HG03045 (cell line): ENCODE measurements at regions not wholly inside any gene's neighbourhood (a gene's known extent, or its start where the extent isn't known, plus 50 kb on each side); places are given as distances from the start of the nearest gene placed in this dataset.

Experiments used
- ATAC-seq: cut with Tn5 transposase; IDR thresholded peaks from one replicate; pipeline ENCODE4 v1.9.1; 2021; ENCODE audit warnings: mild to moderate bottlenecking, moderate library complexity; ENCODE audit not compliant: unreplicated experiment

GRCh38 chr11:81472646-81473045 lies 1261.0 kb downstream of the FAM181B start:
- ATAC-seq: no peak

- no peak for ATAC-seq
Measured at GRCh38 chr11:81470446-81470845, 1263.2 kb downstream of the FAM181B start.

GRCh38 chr11:81459766-81460306 lies 1273.8 kb downstream of the FAM181B start:
- no peak for ATAC-seq

- ATAC-seq: no peak
Measured at GRCh38 chr11:81449588-81450156, 1284.0 kb downstream of the FAM181B start.

GRCh38 chr11:81444297-81444696 lies 1289.4 kb downstream of the FAM181B start:
- no peak for ATAC-seq

GRCh38 chr11:81432333-81432732 lies 1301.3 kb downstream of the FAM181B start:
- ATAC-seq: no peak

GRCh38 chr11:81424822-81425221 lies 1308.8 kb downstream of the FAM181B start:
- no peak for ATAC-seq

- no peak for ATAC-seq
Measured at GRCh38 chr11:81422402-81422801, 1311.3 kb downstream of the FAM181B start.

- ATAC-seq: no peak
Measured at GRCh38 chr11:81421251-81421860, 1312.3 kb downstream of the FAM181B start.

- no peak for ATAC-seq
Measured at GRCh38 chr11:81420668-81421250, 1312.9 kb downstream of the FAM181B start.

GRCh38 chr11:81397316-81397715 lies 1336.3 kb downstream of the FAM181B start:
- ATAC-seq: no peak

GRCh38 chr11:81394311-81394710 lies 1339.4 kb downstream of the FAM181B start:
- ATAC-seq: no peak

GRCh38 chr11:81388326-81388725 lies 1345.3 kb downstream of the FAM181B start:
- no peak for ATAC-seq

GRCh38 chr11:81380395-81380794 lies 1353.3 kb downstream of the FAM181B start:
- no peak for ATAC-seq

- no peak for ATAC-seq
Measured at GRCh38 chr11:81377418-81377817, 1356.2 kb downstream of the FAM181B start.

GRCh38 chr11:81373986-81374385 lies 1359.7 kb downstream of the FAM181B start:
- ATAC-seq: no peak

- no peak for ATAC-seq
Measured at GRCh38 chr11:81368192-81368591, 1365.5 kb downstream of the FAM181B start.

- ATAC-seq: no peak
Measured at GRCh38 chr11:81365496-81365895, 1368.2 kb downstream of the FAM181B start.

- no peak for ATAC-seq
Measured at GRCh38 chr11:81359476-81359875, 1374.2 kb downstream of the FAM181B start.

GRCh38 chr11:81345609-81346008 lies 1388.1 kb downstream of the FAM181B start:
- ATAC-seq: no peak

- no peak for ATAC-seq
Measured at GRCh38 chr11:81342966-81343365, 1390.7 kb downstream of the FAM181B start.

- ATAC-seq: no peak
Measured at GRCh38 chr11:81340225-81340624, 1393.4 kb downstream of the FAM181B start.
